IPS-11a (cell line): ENCODE measurements at regions not wholly inside any gene's neighbourhood (a gene's known extent, or its start where the extent isn't known, plus 50 kb on each side); places are given as distances from the start of the nearest gene placed in this dataset.

ENCODE experiments used
- H3K4me3 ChIP-seq: one replicate; pipeline ENCODE4 v1.5.1; 2013; ENCODE audit warnings: low read depth, low read length, control low read depth

GRCh38 chr5:61650661-61651060 lies 318.6 kb downstream of the ZSWIM6 start:
- H3K4me3 ChIP-seq, result no peak overlapping the region

DNA sequence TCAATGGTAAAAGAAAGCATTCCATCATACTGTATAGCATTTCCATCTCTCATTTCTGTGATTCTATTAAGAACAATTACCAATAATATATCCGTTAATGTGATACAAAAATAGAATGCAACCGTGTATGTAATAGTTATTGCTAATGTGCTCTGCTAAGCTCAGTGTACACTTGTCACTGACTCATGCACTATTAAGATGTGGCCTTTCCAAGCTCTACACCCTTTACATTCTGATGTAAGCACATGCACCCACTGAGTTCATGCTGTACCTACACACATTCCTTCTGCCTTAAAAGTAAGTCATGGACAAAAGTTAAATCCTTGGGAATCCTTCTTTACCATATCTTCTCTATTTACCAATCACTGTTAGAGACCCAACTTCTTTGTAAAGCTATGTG lies 319.1 kb downstream of the ZSWIM6 start:
- no peak overlapping the region for H3K4me3 ChIP-seq

DNA sequence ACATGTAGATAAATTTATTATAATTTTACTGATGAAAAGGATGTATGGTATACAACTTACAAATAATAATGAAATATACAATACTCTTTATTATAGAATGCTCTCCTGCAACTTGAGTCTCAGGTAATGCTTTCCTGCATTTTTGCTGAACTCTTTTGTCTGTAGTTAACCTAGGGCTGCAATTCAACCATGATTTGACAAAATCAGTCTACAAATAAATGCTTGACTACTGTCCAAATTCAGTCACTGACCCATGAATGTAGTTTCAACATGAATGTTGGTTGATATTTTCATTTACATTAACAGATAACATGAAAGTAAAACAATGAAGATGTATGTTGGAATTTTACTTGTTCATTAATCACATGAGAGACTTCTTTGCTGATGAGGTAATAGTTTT lies 320.9 kb downstream of the ZSWIM6 start:
- H3K4me3 ChIP-seq, result no peak overlapping the region

DNA sequence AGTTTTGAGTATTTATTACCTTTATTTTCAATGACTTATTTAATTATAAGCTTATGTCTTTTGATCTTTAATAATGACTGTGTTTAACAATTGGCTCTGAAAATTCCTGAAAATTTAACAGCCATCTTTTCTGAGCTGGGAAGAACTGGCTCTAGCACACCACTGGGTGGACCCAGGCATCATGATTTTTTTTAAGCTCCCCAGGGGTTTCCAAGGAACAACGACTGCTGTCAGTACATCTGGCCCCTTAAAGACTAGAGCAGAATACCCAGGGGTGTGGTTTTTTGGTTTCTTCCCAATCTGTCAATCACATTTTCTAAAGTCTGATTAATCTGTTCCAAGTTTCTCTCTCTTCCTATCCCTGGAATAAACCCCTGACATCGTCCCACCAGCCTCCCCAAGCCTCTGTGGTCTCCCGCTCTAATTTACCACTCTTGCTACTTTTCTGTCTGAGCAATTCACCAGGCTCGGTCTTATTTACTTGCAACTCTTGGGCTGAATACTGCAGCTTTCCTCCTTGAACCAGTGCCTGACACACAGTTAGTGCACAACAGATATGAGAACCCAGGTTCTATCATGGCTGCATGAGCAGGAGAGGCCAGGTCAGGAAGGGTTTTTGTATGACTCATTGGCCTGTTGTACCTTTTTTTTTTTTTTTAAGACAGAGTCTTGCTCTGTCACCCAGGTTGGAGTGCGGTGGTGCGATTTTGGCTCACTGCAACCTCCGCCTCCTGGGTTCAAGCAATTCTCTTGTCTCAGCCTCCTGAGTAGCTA lies 321.9 kb downstream of the ZSWIM6 start:
- no peak overlapping the region for H3K4me3 ChIP-seq

DNA sequence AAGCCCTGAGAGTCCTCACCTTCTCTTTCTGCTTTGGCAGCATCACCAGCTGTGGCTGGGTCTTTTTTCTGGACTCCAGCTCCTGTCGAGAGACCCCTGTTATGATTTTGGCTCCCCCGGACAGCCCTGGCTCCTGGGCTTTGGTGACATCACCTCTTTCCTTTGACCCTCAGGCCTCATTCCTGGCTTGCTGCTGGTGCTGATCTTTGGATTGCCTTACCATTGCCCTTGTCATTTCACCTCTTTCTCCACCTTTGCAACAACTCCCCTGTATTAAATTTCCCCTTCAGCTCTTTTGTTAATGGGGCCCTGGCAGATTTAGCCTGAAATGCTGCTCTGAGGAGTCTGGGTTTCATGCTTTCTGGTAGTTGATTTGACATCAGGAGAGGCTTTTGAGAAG lies 322.8 kb downstream of the ZSWIM6 start:
- H3K4me3 ChIP-seq, result no peak overlapping the region

DNA sequence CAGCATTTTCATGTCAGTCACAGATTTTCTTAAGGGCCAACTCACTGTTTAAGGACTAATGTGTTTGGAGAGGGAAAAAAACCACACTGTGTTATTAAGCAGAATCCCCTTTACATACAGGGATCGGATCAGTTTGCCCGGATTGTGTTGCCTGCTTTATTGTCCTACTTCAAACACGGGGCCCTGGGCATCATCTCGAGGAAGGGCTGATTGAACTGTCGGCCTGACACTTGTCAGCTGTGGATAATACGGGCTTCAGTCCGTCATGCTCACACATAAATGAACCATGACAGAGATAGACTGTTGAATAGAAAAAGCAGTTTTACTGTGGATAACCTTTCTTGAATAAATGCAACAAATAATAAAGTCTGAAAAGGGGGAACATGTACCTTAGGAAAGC lies 325.0 kb downstream of the ZSWIM6 start:
- no peak overlapping the region for H3K4me3 ChIP-seq

DNA sequence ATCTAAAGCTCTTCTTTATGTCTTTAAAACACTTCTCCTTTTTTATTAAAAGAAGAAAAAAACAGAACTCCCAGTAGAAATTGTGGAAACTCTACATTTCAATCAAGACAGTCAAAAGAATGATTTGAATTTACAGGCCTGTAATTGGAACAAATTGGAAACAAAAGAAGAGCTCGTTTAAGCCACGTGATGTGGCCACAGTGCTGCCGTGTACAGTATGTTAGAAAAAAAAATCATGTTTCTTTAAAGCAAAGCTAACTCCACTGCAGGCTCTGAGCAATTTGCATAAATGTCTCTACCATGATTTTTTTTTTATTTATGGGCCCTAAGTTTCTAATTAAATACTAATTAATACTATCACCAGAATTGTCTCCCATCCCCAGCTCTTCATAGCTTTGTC lies 325.6 kb downstream of the ZSWIM6 start:
- H3K4me3 ChIP-seq, result no peak overlapping the region

DNA sequence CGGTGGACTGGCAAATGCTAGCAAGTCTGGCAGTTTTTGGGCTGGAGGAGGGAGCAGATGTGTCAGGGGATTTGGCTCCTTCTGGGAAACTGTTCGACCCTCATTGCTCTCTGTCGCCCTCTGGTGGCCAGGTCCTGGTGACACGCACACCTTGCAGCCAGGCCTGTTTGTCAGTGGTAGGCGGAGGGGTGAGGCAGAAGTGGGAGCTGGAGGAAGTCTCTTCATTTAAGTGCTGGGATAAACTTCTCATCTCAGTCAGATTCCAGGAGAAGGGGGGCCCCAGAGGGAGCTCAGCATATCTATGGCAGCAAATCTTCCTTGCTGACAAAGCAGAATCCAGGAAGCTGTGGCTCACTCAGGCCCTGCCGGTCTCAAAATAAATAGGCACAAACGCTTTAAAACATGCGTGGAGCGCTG lies 326.5 kb downstream of the ZSWIM6 start:
- no peak overlapping the region for H3K4me3 ChIP-seq

DNA sequence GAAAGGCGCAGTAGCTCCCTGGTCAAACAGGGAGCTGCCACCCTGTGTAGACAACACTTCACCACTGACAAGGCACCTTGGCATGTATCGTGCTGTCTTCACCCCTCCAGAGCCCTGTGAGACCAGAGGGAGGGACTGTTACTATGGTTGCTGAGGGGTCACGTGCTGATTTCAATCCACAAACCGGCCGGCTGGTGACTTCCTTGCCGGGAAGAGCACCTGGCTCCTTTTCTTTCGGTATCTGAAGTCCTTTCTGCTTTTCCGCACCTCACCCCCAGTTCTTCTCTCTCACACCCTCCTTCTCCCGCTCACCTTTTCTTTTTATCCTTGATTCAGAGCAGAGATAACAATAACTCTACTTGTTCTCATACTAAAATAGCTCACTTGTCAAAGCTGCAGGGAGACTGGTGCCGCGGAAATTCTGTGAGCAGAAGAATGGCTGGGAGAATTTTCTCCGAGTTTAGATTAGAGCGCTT lies 327.2 kb downstream of the ZSWIM6 start:
- H3K4me3 ChIP-seq, result no peak overlapping the region

DNA sequence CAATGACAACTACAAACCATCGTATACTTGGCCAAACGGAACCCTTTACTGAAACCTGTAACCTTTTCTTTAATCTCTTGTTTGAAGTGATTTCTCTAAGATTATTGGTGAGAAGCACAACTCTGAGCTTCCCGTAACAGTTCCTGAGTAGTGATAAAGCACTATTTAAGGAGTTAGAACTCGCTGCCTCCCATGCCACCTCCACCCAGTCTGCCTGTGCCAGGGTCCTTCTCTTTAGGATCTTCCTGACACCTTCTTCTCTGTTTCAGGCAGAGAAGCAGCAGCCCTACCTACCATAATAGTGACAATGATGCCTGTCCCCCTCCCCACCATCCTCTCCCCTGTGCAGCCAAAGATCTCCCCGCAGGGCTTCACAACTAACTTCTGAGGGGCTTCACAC lies 330.6 kb downstream of the ZSWIM6 start:
- H3K4me3 ChIP-seq, result no peak overlapping the region

GRCh38 chr5:61666064-61666621 lies 334.1 kb downstream of the ZSWIM6 start:
- no peak overlapping the region for H3K4me3 ChIP-seq

DNA sequence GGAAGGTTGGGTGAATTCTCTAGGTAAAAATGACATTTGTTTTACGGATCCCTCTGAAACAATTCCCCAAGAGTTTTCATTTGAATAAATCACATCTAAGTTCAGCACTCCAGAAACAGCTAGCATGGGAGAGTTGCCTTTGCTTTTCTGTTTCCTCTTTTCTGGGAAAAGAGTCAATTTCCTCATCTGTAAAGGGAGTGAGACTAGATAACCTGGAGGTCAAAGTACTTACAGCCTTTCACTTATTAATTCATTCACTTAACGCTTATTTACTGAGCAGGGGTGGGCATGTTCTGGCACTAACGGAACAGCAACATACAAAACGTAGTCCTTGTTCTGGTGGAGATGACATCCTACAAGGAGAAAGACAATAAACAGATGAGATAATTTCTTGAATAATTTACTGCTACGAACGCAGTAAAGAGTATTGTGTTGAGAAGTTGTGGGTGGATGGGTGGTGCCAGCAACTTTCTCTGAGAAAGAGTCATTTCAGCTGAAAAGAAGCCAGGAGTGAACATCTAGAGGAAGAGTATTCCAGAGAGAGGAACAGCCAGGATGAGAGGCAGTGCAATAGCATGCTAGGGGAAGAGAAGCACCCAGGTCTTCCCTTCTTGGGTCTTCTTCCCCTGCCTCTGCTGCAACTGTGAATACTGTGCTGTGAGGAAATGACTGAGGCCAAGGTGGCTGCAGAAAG lies 335.6 kb downstream of the ZSWIM6 start:
- H3K4me3 ChIP-seq, result no peak overlapping the region

DNA sequence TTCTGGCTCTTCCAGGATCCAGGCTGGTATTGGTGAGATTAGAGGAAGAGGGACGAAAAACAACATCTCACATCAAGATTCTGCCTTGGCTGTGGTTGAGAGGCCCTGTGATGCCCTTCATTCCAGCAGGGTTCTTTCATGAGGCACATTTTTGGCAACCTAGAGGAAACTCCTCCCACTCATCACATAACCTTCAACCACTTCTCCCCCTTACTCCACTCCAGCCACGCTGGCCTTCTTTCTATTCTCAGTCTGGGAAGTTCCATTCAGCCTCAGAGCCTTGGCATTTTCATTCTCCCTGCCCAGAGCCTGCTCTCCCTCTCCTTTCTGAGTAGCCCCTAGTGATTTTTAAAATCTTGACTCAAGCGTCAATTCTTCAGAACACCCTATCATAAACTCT lies 337.5 kb downstream of the ZSWIM6 start:
- no peak overlapping the region for H3K4me3 ChIP-seq

- no peak overlapping the region for H3K4me3 ChIP-seq
These were observed 338.9 kb downstream of the ZSWIM6 start for GRCh38 chr5:61670941-61671340.

GRCh38 chr5:61673007-61673735 lies 341.1 kb downstream of the ZSWIM6 start:
- H3K4me3 ChIP-seq, result no peak overlapping the region

- no peak overlapping the region for H3K4me3 ChIP-seq
These were observed 342.3 kb downstream of the ZSWIM6 start for GRCh38 chr5:61674378-61674777.

- no peak overlapping the region for H3K4me3 ChIP-seq
These were observed 343.1 kb downstream of the ZSWIM6 start for GRCh38 chr5:61675015-61675692.

GRCh38 chr5:61677220-61677619 lies 345.2 kb downstream of the ZSWIM6 start:
- no peak overlapping the region for H3K4me3 ChIP-seq

- no peak overlapping the region for H3K4me3 ChIP-seq
These were observed 346.9 kb downstream of the ZSWIM6 start for GRCh38 chr5:61678966-61679365.

DNA sequence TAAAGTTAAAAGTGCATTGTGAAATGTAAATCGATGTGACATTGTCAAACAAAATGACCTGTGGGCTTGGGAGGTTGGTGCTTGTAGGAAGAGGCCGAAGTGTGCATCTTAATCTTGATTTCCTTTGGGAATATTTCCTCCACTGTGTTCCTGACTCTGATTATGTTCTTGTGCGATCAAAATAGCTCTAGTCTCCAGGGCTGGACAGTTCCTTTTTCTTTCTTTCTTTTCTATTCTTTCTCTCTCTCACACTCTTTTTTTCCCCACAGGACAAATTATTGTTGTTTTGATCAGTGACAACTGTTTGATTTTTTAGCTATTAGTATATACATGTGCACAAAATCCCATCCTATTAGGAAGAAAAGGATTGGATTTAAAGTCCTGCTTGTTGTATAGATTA lies 347.5 kb downstream of the ZSWIM6 start:
- no peak overlapping the region for H3K4me3 ChIP-seq

DNA sequence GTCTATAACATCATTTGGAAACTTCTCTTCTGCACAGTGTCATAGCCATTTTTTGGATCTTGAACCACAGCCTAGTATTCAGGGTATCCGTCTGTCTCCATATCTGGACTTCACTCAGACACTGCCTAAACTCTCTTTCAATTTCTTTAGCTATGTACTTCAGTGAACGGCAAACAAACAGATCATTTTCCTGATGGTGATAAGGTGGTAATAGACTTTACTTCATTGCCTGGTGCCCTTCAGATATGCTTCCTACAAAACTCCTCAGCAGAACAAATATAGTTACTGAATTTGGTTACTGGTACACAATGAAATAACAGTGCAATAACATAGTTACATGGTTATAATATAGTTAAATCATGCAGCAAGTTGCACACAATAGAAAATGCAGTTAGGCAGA lies 348.2 kb downstream of the ZSWIM6 start:
- H3K4me3 ChIP-seq, result no peak overlapping the region
